Neural crest cell (in vitro differentiated cells): ENCODE measurements at regions not wholly inside any gene's neighbourhood (a gene's known extent, or its start where the extent isn't known, plus 50 kb on each side); places are given as distances from the start of the nearest gene placed in this dataset.

ENCODE experiments used
- DNase-seq: peaks from one replicate; pipeline ENCODE4 v3.0.0; 2021; ENCODE audit warnings: low read depth, mixed read lengths, low spot score
- H3K27ac Mint-ChIP-seq: one replicate; pipeline ENCODE4 v1.8.0; 2021; ENCODE audit warnings: mild to moderate bottlenecking, mixed read lengths; ENCODE audit not compliant: unreplicated experiment
- H3K27me3 Mint-ChIP-seq: 2 replicates; pipeline ENCODE4 v1.8.0; 2021; ENCODE audit warnings: low read depth, mild to moderate bottlenecking, mixed read lengths
- H3K36me3 Mint-ChIP-seq: 2 replicates; pipeline ENCODE4 v1.8.0; 2021; ENCODE audit warnings: low read depth, mild to moderate bottlenecking, mixed read lengths
- H3K4me1 Mint-ChIP-seq: 2 replicates; pipeline ENCODE4 v1.8.0; 2021; ENCODE audit warnings: mixed read lengths
- H3K4me3 Mint-ChIP-seq: one replicate; pipeline ENCODE4 v1.8.0; 2021; ENCODE audit warnings: mild to moderate bottlenecking, mixed read lengths
- H3K9me3 Mint-ChIP-seq: 2 replicates; pipeline ENCODE4 v1.8.0; 2021; ENCODE audit warnings: mixed read lengths
- CTCF ChIP-seq: fragments of 200-600 bp; sonication (generic); conservative IDR thresholded peaks from 2 replicates; pipeline ENCODE4 v1.5.0; 2021; ENCODE audit warnings: antibody characterized with exemption, mild to moderate bottlenecking

GRCh38 chr18:38087538-38087937 is 521.9 kb upstream of the CELF4 start:
- no peak for DNase-seq
- no peak for TF ChIP-seq CTCF
- Mint-ChIP-seq H3K9me3 (no peaks in the 10 kb centered on the region), H3K27me3 (peaks cover 3% of the 10 kb centered on the region), H3K36me3 (no peaks in the 10 kb centered on the region), H3K4me1 (no peaks in the 10 kb centered on the region), H3K27ac (no peak overlapping the region), H3K4me3 (no peak overlapping the region)

DNA sequence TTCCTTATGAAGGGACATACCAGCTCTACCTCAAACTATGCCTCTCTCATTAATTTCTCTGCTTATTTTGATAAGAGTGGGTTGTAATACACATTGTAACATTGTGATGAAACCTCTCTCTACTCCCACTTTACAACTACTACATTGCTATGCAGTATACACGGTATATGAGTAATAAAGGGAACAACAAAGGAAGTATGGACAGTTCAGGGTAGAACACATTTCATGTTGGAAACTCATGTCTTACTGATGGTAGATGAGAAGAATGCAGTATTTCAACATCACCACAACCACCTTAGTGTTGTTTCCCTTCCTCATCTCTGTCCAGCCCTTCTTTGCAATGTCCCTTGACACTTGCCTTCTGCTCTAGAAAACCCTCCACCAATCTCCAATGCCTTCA is 515.9 kb upstream of the CELF4 start:
- no peak overlapping the region for H3K27ac Mint-ChIP-seq
- no peak for DNase-seq
- no peaks in the 10 kb centered on the region for H3K9me3 Mint-ChIP-seq
- H3K27me3 Mint-ChIP-seq, result peaks cover 5% of the 10 kb centered on the region
- TF ChIP-seq CTCF, result no peak
- H3K4me3 Mint-ChIP-seq, result no peak overlapping the region
- no peaks in the 10 kb centered on the region for H3K36me3 Mint-ChIP-seq
- H3K4me1 Mint-ChIP-seq, result no peaks in the 10 kb centered on the region

DNA sequence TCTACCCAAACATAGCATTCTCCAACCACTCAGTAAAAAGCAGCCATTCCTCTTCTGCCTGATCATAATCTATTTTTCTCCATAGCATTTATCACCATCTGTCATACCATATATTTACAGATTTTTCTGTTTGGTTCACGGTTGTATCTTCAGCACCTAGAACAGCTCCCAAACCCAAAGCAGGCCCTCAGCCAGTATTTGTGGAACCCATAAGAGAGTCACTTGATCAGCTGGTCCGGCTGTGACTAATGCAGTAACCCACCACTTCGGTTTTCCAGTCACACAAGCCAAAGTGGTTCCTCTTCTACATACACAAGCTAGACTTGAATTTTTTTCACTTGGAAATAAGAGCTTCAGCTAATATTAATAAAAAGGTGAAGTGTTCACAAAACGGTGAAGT is 511.6 kb upstream of the CELF4 start:
- Mint-ChIP-seq H3K27me3 (peaks cover 10% of the 10 kb centered on the region), H3K36me3 (no peaks in the 10 kb centered on the region), H3K4me3 (no peak overlapping the region), H3K9me3 (no peaks in the 10 kb centered on the region), H3K27ac (no peak overlapping the region), H3K4me1 (no peaks in the 10 kb centered on the region)
- no peak for DNase-seq
- no peak for TF ChIP-seq CTCF

- Mint-ChIP-seq H3K9me3 (no peaks in the 10 kb centered on the region), H3K36me3 (no peaks in the 10 kb centered on the region), H3K4me3 (no peak overlapping the region), H3K27me3 (peaks cover 6% of the 10 kb centered on the region), H3K27ac (no peak overlapping the region), H3K4me1 (no peaks in the 10 kb centered on the region)
- no peak for TF ChIP-seq CTCF
- no peak for DNase-seq
Observed at GRCh38 chr18:38076346-38077070, 510.9 kb upstream of the CELF4 start.

DNA sequence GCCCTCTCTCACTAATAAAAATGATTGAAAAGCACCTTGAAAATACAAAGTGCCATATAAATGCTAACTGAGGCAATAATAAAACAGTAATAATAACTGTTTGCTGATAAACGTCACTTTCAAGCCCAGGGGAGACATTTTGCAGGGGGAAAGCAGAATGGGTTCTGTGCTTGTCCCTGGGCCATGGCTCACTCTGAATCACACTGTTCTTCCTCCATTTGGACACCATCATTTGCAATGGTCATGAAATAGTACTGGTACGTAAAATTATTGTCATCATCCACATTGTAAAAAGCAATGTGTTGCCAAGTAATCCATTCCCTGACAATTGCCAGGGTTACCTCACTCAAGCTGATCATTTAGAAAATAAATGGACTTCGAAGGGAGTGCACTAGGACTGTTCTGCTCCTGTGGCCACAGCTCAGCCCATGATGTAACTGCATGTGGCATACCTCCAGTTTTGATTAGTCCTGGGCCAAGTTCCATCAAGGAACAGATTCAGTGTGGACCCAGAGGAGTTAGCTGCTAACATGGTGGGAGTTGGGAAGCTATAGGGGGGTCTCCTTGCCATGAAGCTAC is 508.8 kb upstream of the CELF4 start:
- no peak overlapping the region for H3K27ac Mint-ChIP-seq
- no peaks in the 10 kb centered on the region for H3K36me3 Mint-ChIP-seq
- H3K27me3 Mint-ChIP-seq, result peaks cover 6% of the 10 kb centered on the region
- H3K4me3 Mint-ChIP-seq, result no peak overlapping the region
- DNase-seq, result no peak
- no peaks in the 10 kb centered on the region for H3K4me1 Mint-ChIP-seq
- H3K9me3 Mint-ChIP-seq, result no peaks in the 10 kb centered on the region
- no peak for TF ChIP-seq CTCF
